ENCODE measurements at regions not wholly inside any gene's neighbourhood (a gene's known extent, or its start where the extent isn't known, plus 50 kb on each side); places are given as distances from the start of the nearest gene placed in this dataset.

DNA sequence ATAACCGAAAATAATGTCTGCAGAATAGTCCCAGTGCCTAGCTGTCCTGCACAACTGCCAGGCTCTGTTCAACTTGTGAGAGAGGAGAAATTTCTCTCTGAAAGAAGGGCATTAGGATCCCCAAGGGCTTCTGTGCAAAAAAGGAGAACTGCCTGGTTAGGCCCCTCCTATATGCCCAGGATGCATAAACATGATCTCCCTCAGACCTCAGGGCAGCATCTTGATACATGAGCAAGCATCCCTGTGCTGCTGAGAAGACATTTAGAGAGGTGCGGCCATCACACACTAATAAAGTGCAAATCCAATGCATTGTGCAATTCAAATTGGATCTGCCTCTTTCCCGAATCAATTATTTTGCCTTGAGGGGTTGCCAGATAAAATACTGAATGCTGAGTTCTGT is 553.6 kb downstream of the TNS3 start:
- no TSS peak for BruUV-seq (replicated peaks)
- Mint-ChIP-seq H3K4me3 (ENCODE audit: unreplicated experiment) (no peak overlapping the region), H3K36me3 (ENCODE audit: insufficient read depth, unreplicated experiment) (no peaks in the 10 kb centered on the region), H3K27me3 (ENCODE audit: insufficient read depth, unreplicated experiment) (no peaks in the 10 kb centered on the region), H3K27ac (ENCODE audit: low read depth, unreplicated experiment) (no peak overlapping the region), H3K9me3 (ENCODE audit: unreplicated experiment) (no peaks in the 10 kb centered on the region), H3K4me1 (ENCODE audit: insufficient read depth, unreplicated experiment) (no peaks in the 10 kb centered on the region)
- TF ChIP-seq, protein P1, sequence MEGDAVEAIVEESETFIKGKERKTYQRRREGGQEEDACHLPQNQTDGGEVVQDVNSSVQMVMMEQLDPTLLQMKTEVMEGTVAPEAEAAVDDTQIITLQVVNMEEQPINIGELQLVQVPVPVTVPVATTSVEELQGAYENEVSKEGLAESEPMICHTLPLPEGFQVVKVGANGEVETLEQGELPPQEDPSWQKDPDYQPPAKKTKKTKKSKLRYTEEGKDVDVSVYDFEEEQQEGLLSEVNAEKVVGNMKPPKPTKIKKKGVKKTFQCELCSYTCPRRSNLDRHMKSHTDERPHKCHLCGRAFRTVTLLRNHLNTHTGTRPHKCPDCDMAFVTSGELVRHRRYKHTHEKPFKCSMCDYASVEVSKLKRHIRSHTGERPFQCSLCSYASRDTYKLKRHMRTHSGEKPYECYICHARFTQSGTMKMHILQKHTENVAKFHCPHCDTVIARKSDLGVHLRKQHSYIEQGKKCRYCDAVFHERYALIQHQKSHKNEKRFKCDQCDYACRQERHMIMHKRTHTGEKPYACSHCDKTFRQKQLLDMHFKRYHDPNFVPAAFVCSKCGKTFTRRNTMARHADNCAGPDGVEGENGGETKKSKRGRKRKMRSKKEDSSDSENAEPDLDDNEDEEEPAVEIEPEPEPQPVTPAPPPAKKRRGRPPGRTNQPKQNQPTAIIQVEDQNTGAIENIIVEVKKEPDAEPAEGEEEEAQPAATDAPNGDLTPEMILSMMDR (IDR thresholded peaks at IDR 0.05; ENCODE audit: unreplicated experiment) = no peak
- DNase-seq (ENCODE audit: unreplicated experiment) = no peak
- CTCF ChIA-PET = no interaction called here
- POLR2A ChIA-PET = interaction anchor here (0.5 kb wide), 1 partner anchor 1791 kb away, joined by 4 read pairs; no protein-coding TSS in a partner anchor
- intact Hi-C loops (cut with micrococcal nuclease) = no loop called here

DNA sequence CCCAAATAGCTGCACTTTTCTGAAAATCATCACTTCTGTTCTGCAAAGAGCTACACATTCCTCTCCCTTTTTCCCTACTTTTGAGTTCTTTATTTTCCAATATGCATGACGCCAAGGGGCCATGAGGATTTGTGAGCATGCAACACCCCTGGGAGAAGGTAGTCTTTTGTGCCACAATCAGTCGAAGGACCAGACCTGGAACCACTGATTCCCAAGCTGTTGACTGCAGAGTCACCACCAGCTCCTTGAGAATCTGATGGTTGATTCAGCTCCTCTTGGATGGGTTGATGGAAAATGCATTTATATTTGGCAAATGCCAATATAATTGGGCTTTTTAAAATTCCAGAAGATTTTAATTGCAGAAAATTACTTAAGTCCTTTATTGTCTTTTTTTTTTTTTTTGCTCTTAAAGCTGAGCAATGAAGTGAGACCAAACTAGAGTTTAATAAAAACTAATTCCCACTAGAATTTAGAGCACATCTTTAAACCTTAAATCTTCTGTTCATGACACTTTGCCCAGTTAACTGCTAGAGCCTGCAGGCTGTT is 554.1 kb downstream of the TNS3 start:
- H3K9me3 Mint-ChIP-seq (ENCODE audit: unreplicated experiment) = no peaks in the 10 kb centered on the region
- no peak for DNase-seq (ENCODE audit: unreplicated experiment)
- no peak overlapping the region for H3K27ac Mint-ChIP-seq (ENCODE audit: low read depth, unreplicated experiment)
- no peaks in the 10 kb centered on the region for H3K4me1 Mint-ChIP-seq (ENCODE audit: insufficient read depth, unreplicated experiment)
- POLR2A ChIA-PET = no interaction called here
- H3K36me3 Mint-ChIP-seq (ENCODE audit: insufficient read depth, unreplicated experiment) = no peaks in the 10 kb centered on the region
- TF ChIP-seq, protein P1 (IDR thresholded peaks at IDR 0.05; ENCODE audit: unreplicated experiment) = no peak
- intact Hi-C loops (cut with micrococcal nuclease) = no loop called here
- no TSS peak for BruUV-seq (replicated peaks)
- H3K4me3 Mint-ChIP-seq (ENCODE audit: unreplicated experiment) = no peak overlapping the region
- no peaks in the 10 kb centered on the region for H3K27me3 Mint-ChIP-seq (ENCODE audit: insufficient read depth, unreplicated experiment)
- CTCF ChIA-PET = no interaction called here

DNA sequence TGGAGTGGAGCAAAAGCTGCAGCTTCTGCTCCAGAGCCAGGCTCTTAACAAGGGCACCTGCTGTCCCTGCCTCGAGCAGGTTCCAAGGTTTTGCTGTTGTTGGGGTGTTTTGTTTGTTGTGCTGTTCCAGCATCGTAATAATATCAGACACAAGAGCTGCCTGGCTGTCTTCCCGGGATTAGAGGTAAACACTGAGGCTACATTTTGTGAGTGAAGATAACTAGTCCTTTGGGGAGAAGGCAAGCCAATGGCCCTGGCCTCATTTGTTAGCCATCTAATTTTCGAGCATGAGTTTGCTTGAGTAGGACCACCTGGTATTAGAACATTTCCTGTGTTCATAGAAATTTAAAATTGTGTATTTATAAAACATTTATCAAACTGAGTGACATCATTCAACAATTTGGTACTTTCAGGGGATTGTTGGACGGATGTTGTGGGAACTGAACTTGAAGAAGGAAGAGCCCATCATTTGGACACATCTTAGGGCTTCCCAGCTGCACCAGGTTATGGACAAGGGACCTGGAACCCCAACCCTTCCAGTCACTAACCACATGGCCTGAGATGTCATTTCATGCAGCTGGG is 555.0 kb downstream of the TNS3 start:
- no peaks in the 10 kb centered on the region for H3K36me3 Mint-ChIP-seq (ENCODE audit: insufficient read depth, unreplicated experiment)
- BruUV-seq (replicated peaks) = no TSS peak
- H3K27me3 Mint-ChIP-seq (ENCODE audit: insufficient read depth, unreplicated experiment) = no peaks in the 10 kb centered on the region
- CTCF ChIA-PET = interaction anchor here (0.5 to 1.0 kb wide), 2 partner anchors 23 to 676 kb away, joined by 3 read pairs; no protein-coding TSS in a partner anchor
- H3K27ac Mint-ChIP-seq (ENCODE audit: low read depth, unreplicated experiment) = no peak overlapping the region
- no peaks in the 10 kb centered on the region for H3K4me1 Mint-ChIP-seq (ENCODE audit: insufficient read depth, unreplicated experiment)
- intact Hi-C loops (cut with micrococcal nuclease) = no loop called here
- DNase-seq (ENCODE audit: unreplicated experiment) = no peak
- H3K9me3 Mint-ChIP-seq (ENCODE audit: unreplicated experiment) = no peaks in the 10 kb centered on the region
- POLR2A ChIA-PET = no interaction called here
- TF ChIP-seq, protein P1 (IDR thresholded peaks at IDR 0.05; ENCODE audit: unreplicated experiment) = no peak
- H3K4me3 Mint-ChIP-seq (ENCODE audit: unreplicated experiment) = no peak overlapping the region

DNA sequence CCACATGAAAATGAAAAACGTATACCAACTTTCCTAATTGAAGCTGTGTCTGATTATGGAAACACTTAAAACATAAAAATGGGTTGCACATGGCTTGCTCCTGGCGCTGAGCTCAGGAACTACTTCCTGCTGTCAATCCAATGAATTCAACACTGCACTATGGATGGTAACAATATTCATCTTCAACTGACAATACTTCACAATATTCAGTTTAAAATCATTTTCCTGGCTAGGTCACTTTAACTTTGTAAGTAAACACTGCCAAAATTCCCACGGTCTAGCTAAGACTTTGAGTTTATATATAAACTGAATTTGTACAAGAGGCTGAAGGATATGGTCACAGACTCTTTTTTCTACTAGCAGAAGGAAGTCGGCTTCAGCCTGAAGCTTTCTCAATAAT is 556.9 kb downstream of the TNS3 start:
- Mint-ChIP-seq H3K36me3 (ENCODE audit: insufficient read depth, unreplicated experiment) (no peaks in the 10 kb centered on the region), H3K4me3 (ENCODE audit: unreplicated experiment) (no peak overlapping the region), H3K9me3 (ENCODE audit: unreplicated experiment) (no peaks in the 10 kb centered on the region), H3K27me3 (ENCODE audit: insufficient read depth, unreplicated experiment) (no peaks in the 10 kb centered on the region), H3K4me1 (ENCODE audit: insufficient read depth, unreplicated experiment) (no peaks in the 10 kb centered on the region), H3K27ac (ENCODE audit: low read depth, unreplicated experiment) (no peak overlapping the region)
- no peak for DNase-seq (ENCODE audit: unreplicated experiment)
- TF ChIP-seq, protein P1 (IDR thresholded peaks at IDR 0.05; ENCODE audit: unreplicated experiment) = no peak
- BruUV-seq (replicated peaks) = no TSS peak
- ChIA-PET CTCF (no interaction called here), POLR2A (no interaction called here)
- intact Hi-C loops (cut with micrococcal nuclease) = no loop called here
